Suprapubic skin (tissue), 4 donors: ENCODE measurements at regions not wholly inside any gene's neighbourhood (a gene's known extent, or its start where the extent isn't known, plus 50 kb on each side); places are given as distances from the start of the nearest gene placed in this dataset.

ENCODE experiments used
- EP300 ChIP-seq: sonication (generic); formaldehyde crosslinking; IDR thresholded peaks from one replicate; pipeline ENCODE4 v1.6.1; 2017; ENCODE audit warnings: antibody characterized with exemption
- POLR2A ChIP-seq, 2 donors: fragments of 450-650 bp; IDR thresholded peaks; one replicate each; pipeline ENCODE4 v1.6.1; 2017; ENCODE audit warnings: antibody characterized with exemption in 2 of 2, mild to moderate bottlenecking in 2 of 2, moderate library complexity in 2 of 2
- POLR2AphosphoS5 ChIP-seq, 3 donors: sonication (generic); formaldehyde crosslinking; IDR thresholded peaks; one replicate each; pipeline ENCODE4 v1.6.1; 2017; ENCODE audit warnings: antibody characterized with exemption in 3 of 3
- TF ChIP-seq, protein P1 (sequence below), 2 donors: fragments of 200-600 bp in 1 of 2; fragments of 450-650 bp in 1 of 2; sonication (generic) in 1 of 2; IDR thresholded peaks; one replicate each; pipeline ENCODE4 v1.5.1; 2016 to 2019; ENCODE audit warnings: antibody characterized with exemption in 2 of 2, mild to moderate bottlenecking in 1 of 2, moderate library complexity in 1 of 2

DNA sequence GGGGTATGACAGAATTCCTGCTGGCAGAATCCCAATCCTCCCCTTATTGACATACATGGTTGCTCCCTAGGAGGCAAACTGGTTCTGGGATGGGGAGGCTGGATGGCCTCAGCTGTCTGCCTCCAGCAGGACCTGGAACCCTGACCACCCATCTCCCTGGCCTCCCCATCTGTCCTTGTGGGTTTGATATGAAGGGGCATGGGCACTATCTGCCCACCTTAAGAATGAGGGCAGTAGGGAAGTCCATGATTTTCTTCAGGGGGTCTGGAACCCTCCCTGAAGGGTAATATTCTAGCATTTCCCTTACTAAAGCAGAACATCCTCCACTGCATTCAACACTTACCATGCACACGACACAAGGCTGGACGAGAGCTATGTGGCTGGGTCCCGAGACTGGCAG is 113.6 kb downstream of the VAPA start:
- TF ChIP-seq, protein P1, sequence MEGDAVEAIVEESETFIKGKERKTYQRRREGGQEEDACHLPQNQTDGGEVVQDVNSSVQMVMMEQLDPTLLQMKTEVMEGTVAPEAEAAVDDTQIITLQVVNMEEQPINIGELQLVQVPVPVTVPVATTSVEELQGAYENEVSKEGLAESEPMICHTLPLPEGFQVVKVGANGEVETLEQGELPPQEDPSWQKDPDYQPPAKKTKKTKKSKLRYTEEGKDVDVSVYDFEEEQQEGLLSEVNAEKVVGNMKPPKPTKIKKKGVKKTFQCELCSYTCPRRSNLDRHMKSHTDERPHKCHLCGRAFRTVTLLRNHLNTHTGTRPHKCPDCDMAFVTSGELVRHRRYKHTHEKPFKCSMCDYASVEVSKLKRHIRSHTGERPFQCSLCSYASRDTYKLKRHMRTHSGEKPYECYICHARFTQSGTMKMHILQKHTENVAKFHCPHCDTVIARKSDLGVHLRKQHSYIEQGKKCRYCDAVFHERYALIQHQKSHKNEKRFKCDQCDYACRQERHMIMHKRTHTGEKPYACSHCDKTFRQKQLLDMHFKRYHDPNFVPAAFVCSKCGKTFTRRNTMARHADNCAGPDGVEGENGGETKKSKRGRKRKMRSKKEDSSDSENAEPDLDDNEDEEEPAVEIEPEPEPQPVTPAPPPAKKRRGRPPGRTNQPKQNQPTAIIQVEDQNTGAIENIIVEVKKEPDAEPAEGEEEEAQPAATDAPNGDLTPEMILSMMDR (IDR thresholded peaks at IDR 0.05) = no peak
- TF ChIP-seq POLR2A (IDR thresholded peaks at IDR 0.05) (no peak), POLR2AphosphoS5 (IDR thresholded peaks at IDR 0.05) (no peak), EP300 (no peak)
